Spleen (tissue), 7 donors: ENCODE measurements at regions not wholly inside any gene's neighbourhood (a gene's known extent, or its start where the extent isn't known, plus 50 kb on each side); places are given as distances from the start of the nearest gene placed in this dataset.

Experiments
- CTCF ChIP-seq, 11 experiments: fragments of 200-600 bp in 7 of 11; fragments of 450-650 bp in 4 of 11; sonication (generic) in 4 of 11; IDR thresholded peaks in 8 of 11; conservative IDR thresholded peaks in 3 of 11; 1 replicate in 7 of 11; 2 replicates in 4 of 11; pipeline versions ENCODE4 v1.4.0 to v1.8.0; 2016 to 2021; ENCODE audit warnings: antibody characterized with exemption in 11 of 11, inconsistent platforms in 4 of 11, mild to moderate bottlenecking in 1 of 11
- POLR2A ChIP-seq, 3 donors: fragments of 450-650 bp; IDR thresholded peaks; one replicate each; pipeline ENCODE4 v1.5.1; 2017; ENCODE audit warnings: antibody characterized with exemption in 3 of 3, mild to moderate bottlenecking in 1 of 3
- donor health status: DM: no; HTN: no; CAD: no; lungs with moderate emphysema.
- donor health status: DM: no; HTN: no; CAD: no.
- donor health status: DM: no; HTN: no; CAD: no.

- no peak for TF ChIP-seq CTCF (IDR thresholded peaks at IDR 0.05 in 8 of 11, conservative IDR thresholded peaks at IDR 0.05 in 3 of 11)
- TF ChIP-seq POLR2A (IDR thresholded peaks at IDR 0.05), result no peak
These were observed 413.7 kb upstream of the FSHR start for GRCh38 chr2:49567811-49568600.
